ENCODE measurements at regions not wholly inside any gene's neighbourhood (a gene's known extent, or its start where the extent isn't known, plus 50 kb on each side); places are given as distances from the start of the nearest gene placed in this dataset.

- CTCF ChIA-PET: no interaction called here
- Mint-ChIP-seq H3K27ac (no peak overlapping the region), H3K36me3 (ENCODE audit: low read depth) (no peaks in the 10 kb centered on the region), H3K4me1 (ENCODE audit: low read depth) (peaks cover 12% of the 10 kb centered on the region), H3K4me3 (no peak overlapping the region), H3K27me3 (ENCODE audit: low read depth) (no peaks in the 10 kb centered on the region), H3K9me3 (peaks cover 4% of the 10 kb centered on the region)
- intact Hi-C loops (cut with micrococcal nuclease): no loop called here
- no peak for DNase-seq
These were observed 327.2 kb downstream of the BTG1 start for GRCh38 chr12:91818227-91819131.

GRCh38 chr12:91817517-91817916 is 328.1 kb downstream of the BTG1 start:
- H3K36me3 Mint-ChIP-seq (ENCODE audit: low read depth): no peaks in the 10 kb centered on the region

DNA sequence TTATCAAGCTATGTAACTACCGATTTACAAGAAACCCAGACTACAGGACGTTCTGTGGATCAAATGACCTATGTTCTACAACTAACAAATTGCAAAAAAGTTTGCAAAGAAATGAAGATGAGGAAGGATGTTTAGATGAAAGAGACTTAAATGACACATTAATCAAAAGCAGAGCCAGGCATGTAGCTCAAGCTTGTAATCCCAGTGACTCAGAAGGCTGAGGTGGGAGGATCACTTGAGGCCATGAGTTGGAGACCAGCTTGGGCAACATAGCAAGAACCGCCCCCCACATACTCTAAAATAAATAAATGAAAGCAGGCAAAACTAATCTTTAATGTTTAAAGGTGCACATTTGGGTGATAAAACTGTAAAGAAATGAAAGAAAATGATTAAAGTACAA is 331.9 kb downstream of the BTG1 start:
- peaks cover 7% of the 10 kb centered on the region for H3K9me3 Mint-ChIP-seq
- H3K27me3 Mint-ChIP-seq (ENCODE audit: low read depth): no peaks in the 10 kb centered on the region
- no peak overlapping the region for H3K4me3 Mint-ChIP-seq
- intact Hi-C loops (cut with micrococcal nuclease): loop anchor here (5.0 kb wide), 3 partner anchors 174 to 254 kb away; no protein-coding TSS in a partner anchor
- no peak overlapping the region for H3K27ac Mint-ChIP-seq
- peaks cover 1% of the 10 kb centered on the region for H3K36me3 Mint-ChIP-seq (ENCODE audit: low read depth)
- DNase-seq: peak; percentile 28
- H3K4me1 Mint-ChIP-seq (ENCODE audit: low read depth): peaks cover 29% of the 10 kb centered on the region
- CTCF ChIA-PET: interaction anchor here (0.6 to 1.3 kb wide), 5 partner anchors 213 to 432 kb away, joined by 3 to 6 read pairs (median 3); no protein-coding TSS in a partner anchor

More at GRCh38 chr12:91817517-91817916, 328.1 kb downstream of the BTG1 start:
- intact Hi-C loops (cut with micrococcal nuclease): no loop called here
- CTCF ChIA-PET: no interaction called here
- no peak overlapping the region for H3K4me3 Mint-ChIP-seq
- H3K27ac Mint-ChIP-seq: no peak overlapping the region
- no peaks in the 10 kb centered on the region for H3K27me3 Mint-ChIP-seq (ENCODE audit: low read depth)
- no peak for DNase-seq
- peaks cover 18% of the 10 kb centered on the region for H3K4me1 Mint-ChIP-seq (ENCODE audit: low read depth)
- peaks cover 4% of the 10 kb centered on the region for H3K9me3 Mint-ChIP-seq

DNA sequence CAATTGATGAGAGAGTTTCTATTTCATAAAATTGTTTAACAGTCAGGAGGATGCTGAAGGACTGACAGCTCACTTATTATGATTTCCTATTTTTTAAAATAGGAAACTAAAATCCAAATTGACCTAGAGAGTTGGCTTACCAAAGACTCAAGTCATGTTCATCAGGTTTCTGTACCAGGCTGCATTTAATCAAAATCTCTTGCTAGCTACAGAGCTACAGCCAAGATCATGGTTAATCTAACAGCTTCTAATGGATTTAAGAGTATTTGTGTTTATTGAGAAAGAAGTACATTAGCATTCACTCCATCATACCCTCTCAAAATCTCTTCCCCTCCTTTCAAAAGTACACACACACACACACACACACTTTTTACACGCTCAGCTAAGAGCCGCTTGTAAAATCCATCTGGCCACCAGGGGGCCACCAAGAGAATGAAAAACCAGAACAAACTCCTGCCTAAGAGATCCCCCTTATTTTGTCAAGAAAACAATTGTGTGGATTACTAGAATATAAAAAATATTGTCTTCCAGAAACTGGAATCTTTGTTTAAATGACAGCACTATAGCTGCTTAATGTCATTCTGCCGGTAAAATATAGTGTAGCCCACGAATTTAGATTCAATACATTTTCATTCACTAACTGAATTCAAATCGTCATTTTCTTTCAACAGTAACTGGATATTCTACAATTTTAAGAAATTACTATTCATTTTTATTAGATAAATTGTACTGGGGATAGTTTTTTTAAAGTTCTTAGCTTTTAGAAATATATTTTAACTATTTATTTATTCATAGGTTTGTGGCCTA is 334.0 kb downstream of the BTG1 start:
- CTCF ChIA-PET: interaction anchor here (0.6 to 3.6 kb wide), 60 partner anchors 9 to 1042 kb away, joined by 3 to 15 read pairs (median 4); no protein-coding TSS in a partner anchor
- Mint-ChIP-seq H3K4me1 (ENCODE audit: low read depth) (peaks cover 21% of the 10 kb centered on the region), H3K9me3 (peaks cover 16% of the 10 kb centered on the region), H3K36me3 (ENCODE audit: low read depth) (peaks cover 9% of the 10 kb centered on the region), H3K27ac (peak overlapping the region; percentile 76), H3K27me3 (ENCODE audit: low read depth) (no peaks in the 10 kb centered on the region), H3K4me3 (peak overlapping the region; percentile 23)
- intact Hi-C loops (cut with micrococcal nuclease): loop anchor here (1.0 to 5.0 kb wide), 7 partner anchors 66 to 759 kb away; partner anchors contain the start of gene BTG1
- peak; percentile 86 for DNase-seq

GRCh38 chr12:91810531-91811451 is 334.9 kb downstream of the BTG1 start:
- Mint-ChIP-seq H3K4me1 (ENCODE audit: low read depth) (peaks cover 21% of the 10 kb centered on the region), H3K36me3 (ENCODE audit: low read depth) (peaks cover 13% of the 10 kb centered on the region), H3K4me3 (no peak overlapping the region), H3K27me3 (ENCODE audit: low read depth) (no peaks in the 10 kb centered on the region), H3K9me3 (peaks cover 23% of the 10 kb centered on the region), H3K27ac (peak overlapping the region; percentile 11)
- no peak for DNase-seq
- CTCF ChIA-PET: interaction anchor here (0.6 to 3.6 kb wide), 53 partner anchors 10 to 773 kb away, joined by 3 to 15 read pairs (median 4); no protein-coding TSS in a partner anchor
- intact Hi-C loops (cut with micrococcal nuclease): loop anchor here (1.0 to 5.0 kb wide), 7 partner anchors 67 to 760 kb away; partner anchors contain the start of gene BTG1

- peaks cover 29% of the 10 kb centered on the region for H3K9me3 Mint-ChIP-seq
- no peak overlapping the region for H3K27ac Mint-ChIP-seq
- peaks cover 13% of the 10 kb centered on the region for H3K36me3 Mint-ChIP-seq (ENCODE audit: low read depth)
- peaks cover 21% of the 10 kb centered on the region for H3K4me1 Mint-ChIP-seq (ENCODE audit: low read depth)
- H3K4me3 Mint-ChIP-seq: no peak overlapping the region
- intact Hi-C loops (cut with micrococcal nuclease): loop anchor here (2.0 to 5.0 kb wide), 6 partner anchors 177 to 761 kb away; partner anchors contain the start of gene BTG1
- DNase-seq: no peak
- no peaks in the 10 kb centered on the region for H3K27me3 Mint-ChIP-seq (ENCODE audit: low read depth)
- CTCF ChIA-PET: interaction anchor here (0.7 to 3.6 kb wide), 6 partner anchors 10 to 176 kb away, joined by 3 to 14 read pairs (median 5); no protein-coding TSS in a partner anchor
These were observed 335.6 kb downstream of the BTG1 start for GRCh38 chr12:91810077-91810476.

DNA sequence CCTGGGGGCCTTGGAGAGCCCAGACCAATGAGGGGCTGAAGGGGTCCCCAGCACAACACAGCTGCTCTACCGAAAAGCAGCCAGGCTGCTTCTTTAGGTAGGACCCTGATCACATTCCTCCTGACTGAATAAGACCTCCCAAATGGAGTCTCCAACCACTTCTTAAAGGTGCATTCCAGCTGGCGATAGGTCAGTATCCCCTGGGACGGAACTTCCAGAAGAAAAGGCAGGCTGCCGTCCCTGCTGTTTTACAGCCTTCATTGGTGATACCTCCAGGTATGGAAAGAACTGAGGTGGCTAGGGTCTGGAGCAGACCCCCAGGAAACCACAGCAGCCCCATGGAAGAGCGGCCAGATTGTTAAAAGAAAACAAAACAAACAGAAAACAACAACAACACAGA is 340.6 kb downstream of the BTG1 start:
- CTCF ChIA-PET: interaction anchor here (0.6 to 1.0 kb wide), 2 partner anchors 169 to 423 kb away, joined by 3 to 5 read pairs; no protein-coding TSS in a partner anchor

GRCh38 chr12:91804533-91804932 is 341.1 kb downstream of the BTG1 start:
- DNase-seq: no peak
- H3K9me3 Mint-ChIP-seq: peaks cover 23% of the 10 kb centered on the region
- no peak overlapping the region for H3K4me3 Mint-ChIP-seq
- CTCF ChIA-PET: interaction anchor here (0.6 to 1.0 kb wide), 2 partner anchors 168 to 422 kb away, joined by 3 to 5 read pairs; no protein-coding TSS in a partner anchor
- H3K4me1 Mint-ChIP-seq (ENCODE audit: low read depth): peaks cover 2% of the 10 kb centered on the region
- H3K27me3 Mint-ChIP-seq (ENCODE audit: low read depth): no peaks in the 10 kb centered on the region
- H3K36me3 Mint-ChIP-seq (ENCODE audit: low read depth): peaks cover 12% of the 10 kb centered on the region
- no peak overlapping the region for H3K27ac Mint-ChIP-seq
- intact Hi-C loops (cut with micrococcal nuclease): no loop called here

More for the DNA sequence above, 340.6 kb downstream of the BTG1 start:
- Mint-ChIP-seq H3K27ac (no peak overlapping the region), H3K9me3 (peaks cover 26% of the 10 kb centered on the region), H3K4me3 (no peak overlapping the region), H3K27me3 (ENCODE audit: low read depth) (no peaks in the 10 kb centered on the region), H3K4me1 (ENCODE audit: low read depth) (no peaks in the 10 kb centered on the region), H3K36me3 (ENCODE audit: low read depth) (peaks cover 12% of the 10 kb centered on the region)
- intact Hi-C loops (cut with micrococcal nuclease): no loop called here
- DNase-seq: no peak

GRCh38 chr12:91801048-91801447 is 344.6 kb downstream of the BTG1 start:
- Mint-ChIP-seq H3K27me3 (ENCODE audit: low read depth) (no peaks in the 10 kb centered on the region), H3K9me3 (peaks cover 7% of the 10 kb centered on the region), H3K4me3 (no peak overlapping the region), H3K36me3 (ENCODE audit: low read depth) (no peaks in the 10 kb centered on the region), H3K27ac (no peak overlapping the region), H3K4me1 (ENCODE audit: low read depth) (peaks cover 2% of the 10 kb centered on the region)
- intact Hi-C loops (cut with micrococcal nuclease): no loop called here
- CTCF ChIA-PET: interaction anchor here (1.9 kb wide), 1 partner anchor 10 kb away, joined by 14 read pairs; no protein-coding TSS in a partner anchor
- no peak for DNase-seq

- peaks cover 2% of the 10 kb centered on the region for H3K4me1 Mint-ChIP-seq (ENCODE audit: low read depth)
- no peaks in the 10 kb centered on the region for H3K9me3 Mint-ChIP-seq
- H3K27ac Mint-ChIP-seq: no peak overlapping the region
- no peaks in the 10 kb centered on the region for H3K36me3 Mint-ChIP-seq (ENCODE audit: low read depth)
- no peak overlapping the region for H3K4me3 Mint-ChIP-seq
- CTCF ChIA-PET: no interaction called here
- no peak for DNase-seq
- intact Hi-C loops (cut with micrococcal nuclease): no loop called here
- H3K27me3 Mint-ChIP-seq (ENCODE audit: low read depth): no peaks in the 10 kb centered on the region
These were observed 352.0 kb downstream of the BTG1 start for GRCh38 chr12:91793676-91794075.

- no peaks in the 10 kb centered on the region for H3K9me3 Mint-ChIP-seq
- H3K36me3 Mint-ChIP-seq (ENCODE audit: low read depth): no peaks in the 10 kb centered on the region
- H3K27ac Mint-ChIP-seq: no peak overlapping the region
- H3K4me3 Mint-ChIP-seq: no peak overlapping the region
- intact Hi-C loops (cut with micrococcal nuclease): no loop called here
- CTCF ChIA-PET: no interaction called here
- H3K4me1 Mint-ChIP-seq (ENCODE audit: low read depth): peaks cover 5% of the 10 kb centered on the region
- DNase-seq: no peak
- no peaks in the 10 kb centered on the region for H3K27me3 Mint-ChIP-seq (ENCODE audit: low read depth)
These were observed 353.0 kb downstream of the BTG1 start for GRCh38 chr12:91792597-91792996.

Data from activated naive CD4-positive, alpha-beta T cell treated with anti-CD3 and anti-CD28 coated beads for 36 hours (primary cell).